ENCODE measurements at regions not wholly inside any gene's neighbourhood (a gene's known extent, or its start where the extent isn't known, plus 50 kb on each side); places are given as distances from the start of the nearest gene placed in this dataset.

DNA sequence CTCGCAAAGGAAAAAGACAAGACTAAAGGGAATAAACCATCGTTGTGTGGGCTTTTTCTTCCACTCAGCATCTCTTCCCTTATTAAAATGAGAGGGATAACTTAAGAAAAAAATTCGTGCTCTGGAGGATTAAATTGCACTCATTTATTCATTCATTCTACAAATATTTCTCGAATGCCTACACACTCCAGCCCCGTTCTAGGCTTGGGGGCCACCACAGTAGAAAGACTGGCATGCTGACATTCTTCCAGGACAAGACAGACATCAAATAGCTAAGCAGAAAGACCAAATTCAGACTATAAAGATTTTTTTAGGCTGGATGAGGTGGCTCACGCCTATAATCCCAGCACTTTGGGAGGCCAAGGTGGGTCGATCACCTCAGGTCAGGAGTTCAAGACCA, 65.3 kb upstream of the IL12A start:
- Mint-ChIP-seq H3K4me3 (no peak overlapping the region), H3K4me1 (no peaks in the 10 kb centered on the region), H3K9me3 (no peaks in the 10 kb centered on the region), H3K36me3 (ENCODE audit: low read depth) (no peaks in the 10 kb centered on the region), H3K27me3 (ENCODE audit: insufficient read depth, low read depth, poor library complexity) (no peaks in the 10 kb centered on the region), H3K27ac (no peak overlapping the region)
- no peak overlapping the region for H3K4me2 ChIP-seq
- no peak overlapping the region for H3K27ac ChIP-seq (ENCODE audit: low read depth)
- no peaks in the 10 kb centered on the region for H3K36me3 ChIP-seq (ENCODE audit: insufficient read depth)
- ATAC-seq (no peak), DNase-seq (ENCODE audit: low spot score) (no peak)
- H3K9me2 ChIP-seq (ENCODE audit: insufficient read depth), result 0 out of 2 replicates have a peak, but pooled peaks cover 12% of the 10 kb centered on the region
- H4K20me1 ChIP-seq (replicated peaks; ENCODE audit: insufficient read depth), result no peaks in the 10 kb centered on the region
- no peak for TF ChIP-seq ZNF331 (CRISPR knock-in tag; IDR thresholded peaks at IDR 0.05; ENCODE audit: low read depth)
- no peak for TF ChIP-seq JUNB (IDR thresholded peaks at IDR 0.05; ENCODE audit: unreplicated experiment)
- TF ChIP-seq ZNF114 (CRISPR knock-in tag; IDR thresholded peaks at IDR 0.05), result no peak
- no peak for TF ChIP-seq ZNF462 (CRISPR knock-in tag; IDR thresholded peaks at IDR 0.05)
- no peak for TF ChIP-seq POLR2AphosphoS5 (IDR thresholded peaks at IDR 0.05; ENCODE audit: low read depth)
- TF ChIP-seq STAT1 (IDR thresholded peaks at IDR 0.05; ENCODE audit: unreplicated experiment), result no peak
- TF ChIP-seq, protein P1, sequence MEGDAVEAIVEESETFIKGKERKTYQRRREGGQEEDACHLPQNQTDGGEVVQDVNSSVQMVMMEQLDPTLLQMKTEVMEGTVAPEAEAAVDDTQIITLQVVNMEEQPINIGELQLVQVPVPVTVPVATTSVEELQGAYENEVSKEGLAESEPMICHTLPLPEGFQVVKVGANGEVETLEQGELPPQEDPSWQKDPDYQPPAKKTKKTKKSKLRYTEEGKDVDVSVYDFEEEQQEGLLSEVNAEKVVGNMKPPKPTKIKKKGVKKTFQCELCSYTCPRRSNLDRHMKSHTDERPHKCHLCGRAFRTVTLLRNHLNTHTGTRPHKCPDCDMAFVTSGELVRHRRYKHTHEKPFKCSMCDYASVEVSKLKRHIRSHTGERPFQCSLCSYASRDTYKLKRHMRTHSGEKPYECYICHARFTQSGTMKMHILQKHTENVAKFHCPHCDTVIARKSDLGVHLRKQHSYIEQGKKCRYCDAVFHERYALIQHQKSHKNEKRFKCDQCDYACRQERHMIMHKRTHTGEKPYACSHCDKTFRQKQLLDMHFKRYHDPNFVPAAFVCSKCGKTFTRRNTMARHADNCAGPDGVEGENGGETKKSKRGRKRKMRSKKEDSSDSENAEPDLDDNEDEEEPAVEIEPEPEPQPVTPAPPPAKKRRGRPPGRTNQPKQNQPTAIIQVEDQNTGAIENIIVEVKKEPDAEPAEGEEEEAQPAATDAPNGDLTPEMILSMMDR (conservative IDR thresholded peaks at IDR 0.05; ENCODE audit: low read depth in 2 of 2), result no peak
- TF ChIP-seq CREB1 (CRISPR knock-in tag; IDR thresholded peaks at IDR 0.05; ENCODE audit: low read depth), result no peak
- no peak for TF ChIP-seq EZH2phosphoT487 (IDR thresholded peaks at IDR 0.05; ENCODE audit: unreplicated experiment)
- TF ChIP-seq, protein P2, sequence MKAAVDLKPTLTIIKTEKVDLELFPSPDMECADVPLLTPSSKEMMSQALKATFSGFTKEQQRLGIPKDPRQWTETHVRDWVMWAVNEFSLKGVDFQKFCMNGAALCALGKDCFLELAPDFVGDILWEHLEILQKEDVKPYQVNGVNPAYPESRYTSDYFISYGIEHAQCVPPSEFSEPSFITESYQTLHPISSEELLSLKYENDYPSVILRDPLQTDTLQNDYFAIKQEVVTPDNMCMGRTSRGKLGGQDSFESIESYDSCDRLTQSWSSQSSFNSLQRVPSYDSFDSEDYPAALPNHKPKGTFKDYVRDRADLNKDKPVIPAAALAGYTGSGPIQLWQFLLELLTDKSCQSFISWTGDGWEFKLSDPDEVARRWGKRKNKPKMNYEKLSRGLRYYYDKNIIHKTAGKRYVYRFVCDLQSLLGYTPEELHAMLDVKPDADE (IDR thresholded peaks at IDR 0.05), result no peak
- TF ChIP-seq REST (IDR thresholded peaks at IDR 0.05; ENCODE audit: unreplicated experiment), result no peak
- TF ChIP-seq EZH2 (IDR thresholded peaks at IDR 0.05; ENCODE audit: low read depth, unreplicated experiment), result no peak
- TF ChIP-seq NANOG (IDR thresholded peaks at IDR 0.05; ENCODE audit: borderline replicate concordance), result no peak
- no peak overlapping the region for H3K4me3 ChIP-seq
- no peak overlapping the region for H2AFZ ChIP-seq
- no peaks in the 10 kb centered on the region for H3K27me3 ChIP-seq (ENCODE audit: insufficient read depth)
- no peaks in the 10 kb centered on the region for H3F3A ChIP-seq (replicated peaks; ENCODE audit: low read depth)
- H3K79me2 ChIP-seq (replicated peaks; ENCODE audit: insufficient read depth), result no peaks in the 10 kb centered on the region
- no peaks in the 10 kb centered on the region for H3K4me1 ChIP-seq (ENCODE audit: insufficient read depth)
